IgD-negative memory B cell (primary cell): ENCODE measurements at regions not wholly inside any gene's neighbourhood (a gene's known extent, or its start where the extent isn't known, plus 50 kb on each side); places are given as distances from the start of the nearest gene placed in this dataset.

ENCODE experiments used
- H3K27ac Mint-ChIP-seq, 3 donors: one replicate each; pipeline ENCODE4 v1.8.0; 2020 to 2022; ENCODE audit warnings: mild to moderate bottlenecking in 3 of 3, mixed read lengths in 3 of 3, moderate library complexity in 1 of 3
- H3K27me3 Mint-ChIP-seq: one replicate; pipeline ENCODE4 v1.8.0; 2021; ENCODE audit warnings: mixed read lengths
- H3K36me3 Mint-ChIP-seq: one replicate; pipeline ENCODE4 v1.8.0; 2020; ENCODE audit warnings: mild to moderate bottlenecking, mixed read lengths
- H3K4me1 Mint-ChIP-seq, 3 donors: one replicate each; pipeline ENCODE4 v1.8.0; 2020 to 2022; ENCODE audit warnings: mixed read lengths in 3 of 3, mild to moderate bottlenecking in 1 of 3
- H3K4me3 Mint-ChIP-seq, 4 donors: one replicate each; pipeline ENCODE4 v1.8.0; 2020 to 2022; ENCODE audit warnings: mild to moderate bottlenecking in 4 of 4, mixed read lengths in 4 of 4, moderate library complexity in 3 of 4
- H3K9me3 Mint-ChIP-seq, 3 donors: one replicate each; pipeline ENCODE4 v1.8.0; 2020 to 2021; ENCODE audit warnings: mixed read lengths in 3 of 3, mild to moderate bottlenecking in 1 of 3

DNA sequence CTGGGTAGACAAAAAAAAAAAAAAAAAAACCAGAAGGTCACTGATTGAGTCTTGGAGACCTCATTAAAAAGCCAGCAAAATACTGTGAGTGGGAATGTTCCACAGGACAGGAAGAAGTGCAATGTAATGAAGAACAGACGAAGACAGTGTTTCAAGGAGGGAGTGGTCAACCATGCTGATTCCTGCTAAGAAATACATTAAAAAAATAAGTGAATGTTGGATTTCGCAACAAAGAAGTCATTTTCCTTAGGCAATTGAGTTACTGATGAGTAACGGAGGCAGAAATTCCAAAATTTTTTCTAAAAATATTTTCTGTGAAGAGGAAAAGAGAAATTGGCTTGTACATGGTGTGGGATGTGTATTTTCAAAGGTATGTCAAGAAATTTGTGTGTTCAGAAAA is 94.3 kb upstream of the FAM47B start:
- no peak overlapping the region for H3K4me3 Mint-ChIP-seq
- no peaks in the 10 kb centered on the region for H3K27me3 Mint-ChIP-seq
- no peaks in the 10 kb centered on the region for H3K4me1 Mint-ChIP-seq
- H3K27ac Mint-ChIP-seq = no peak overlapping the region
- H3K36me3 Mint-ChIP-seq = no peaks in the 10 kb centered on the region
- peaks cover 0 to 9% (median 3%) of the 10 kb centered on the region in 3 donors for H3K9me3 Mint-ChIP-seq

DNA sequence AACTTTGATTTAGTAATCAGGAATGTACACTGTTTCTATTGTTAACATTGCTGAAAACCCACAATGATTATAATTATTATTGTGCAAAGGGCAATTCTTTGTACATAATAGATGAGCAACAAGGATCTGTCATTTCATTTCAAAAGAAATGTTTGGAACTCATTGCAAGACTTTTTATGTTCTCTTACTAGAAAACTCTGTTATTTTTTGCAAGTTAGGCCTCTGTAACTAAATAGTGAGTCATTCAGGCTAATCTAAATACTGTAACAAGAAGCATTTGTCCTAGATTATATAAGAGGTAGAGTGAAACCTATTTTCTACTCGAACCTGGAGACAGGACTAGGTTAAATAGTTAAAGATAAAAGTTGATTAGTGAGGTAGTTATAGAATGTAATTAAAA is 93.2 kb upstream of the FAM47B start:
- Mint-ChIP-seq H3K36me3 (no peaks in the 10 kb centered on the region), H3K4me1 (no peaks in the 10 kb centered on the region), H3K4me3 (no peak overlapping the region)

DNA sequence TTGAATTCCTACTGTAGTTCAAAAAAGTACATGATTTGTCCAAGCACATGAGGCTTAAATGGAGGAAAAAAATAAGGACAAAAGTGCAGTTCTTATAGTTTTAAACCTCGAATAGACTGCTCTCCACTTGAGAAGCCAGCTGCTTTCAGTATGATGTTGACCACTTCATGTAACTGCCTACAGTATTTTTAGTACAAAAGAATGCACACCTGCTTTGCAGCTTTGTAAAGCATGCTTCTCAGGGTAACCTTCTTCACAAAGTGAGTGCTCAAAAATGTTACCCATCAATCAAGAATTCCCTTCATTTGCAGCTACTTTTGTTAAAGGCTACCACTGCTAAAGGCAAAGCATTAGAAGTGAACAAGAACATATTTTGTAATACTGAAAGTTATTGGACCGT is 83.4 kb upstream of the FAM47B start:
- Mint-ChIP-seq H3K4me1 (no peaks in the 10 kb centered on the region), H3K4me3 (no peak overlapping the region), H3K27me3 (no peaks in the 10 kb centered on the region), H3K9me3 (peaks cover 0 to 5% (median 1%) of the 10 kb centered on the region in 3 donors), H3K36me3 (no peaks in the 10 kb centered on the region), H3K27ac (no peak overlapping the region)

More for the DNA sequence above, 93.2 kb upstream of the FAM47B start:
- no peaks in the 10 kb centered on the region for H3K27me3 Mint-ChIP-seq
- H3K27ac Mint-ChIP-seq = no peak overlapping the region
- H3K9me3 Mint-ChIP-seq = peaks cover 0 to 9% (median 3%) of the 10 kb centered on the region in 3 donors

DNA sequence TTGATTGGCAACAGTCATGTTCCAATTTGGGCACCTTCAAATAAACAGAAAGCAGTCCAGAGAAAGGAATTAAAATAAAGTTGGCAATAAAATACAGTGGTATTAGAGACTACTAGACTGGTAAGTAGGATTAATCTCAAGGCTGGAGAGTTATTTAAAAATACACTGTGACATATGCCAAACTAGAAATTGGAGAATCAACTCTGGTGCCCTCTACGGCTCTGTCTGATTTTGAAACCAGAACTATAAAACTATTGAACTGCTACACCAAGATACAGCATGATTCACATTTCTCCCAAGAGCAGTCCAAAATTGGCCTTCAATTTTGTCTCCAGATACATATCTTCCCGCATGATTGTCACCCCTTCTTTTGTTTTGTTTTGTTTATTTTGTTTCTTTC is 78.7 kb upstream of the FAM47B start:
- Mint-ChIP-seq H3K9me3 (peaks cover 0 to 2% (median 0%) of the 10 kb centered on the region in 3 donors), H3K27me3 (no peaks in the 10 kb centered on the region), H3K36me3 (no peaks in the 10 kb centered on the region), H3K27ac (no peak overlapping the region), H3K4me3 (no peak overlapping the region), H3K4me1 (no peaks in the 10 kb centered on the region)

DNA sequence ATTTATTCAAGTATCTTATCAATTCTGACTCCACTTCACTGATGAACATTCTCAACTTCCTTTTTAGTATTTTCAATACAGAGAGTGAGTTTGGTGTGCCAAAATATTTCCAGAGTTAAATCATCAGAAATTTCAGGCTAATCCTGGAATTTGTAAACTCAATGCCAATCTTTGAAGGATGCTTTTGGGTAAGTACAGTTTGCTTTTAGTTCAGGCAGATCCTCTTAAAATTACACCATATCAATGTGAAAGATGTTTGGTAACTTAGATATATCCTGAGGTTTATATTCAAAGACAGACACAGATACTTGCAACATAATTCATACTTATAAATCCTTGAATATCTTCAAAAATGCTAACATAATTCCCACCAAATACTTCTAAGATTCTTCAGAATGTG is 76.0 kb upstream of the FAM47B start:
- Mint-ChIP-seq H3K4me1 (no peaks in the 10 kb centered on the region), H3K9me3 (peaks cover 0 to 12% (median 8%) of the 10 kb centered on the region in 3 donors), H3K36me3 (no peaks in the 10 kb centered on the region), H3K4me3 (no peak overlapping the region), H3K27ac (no peak overlapping the region), H3K27me3 (no peaks in the 10 kb centered on the region)

DNA sequence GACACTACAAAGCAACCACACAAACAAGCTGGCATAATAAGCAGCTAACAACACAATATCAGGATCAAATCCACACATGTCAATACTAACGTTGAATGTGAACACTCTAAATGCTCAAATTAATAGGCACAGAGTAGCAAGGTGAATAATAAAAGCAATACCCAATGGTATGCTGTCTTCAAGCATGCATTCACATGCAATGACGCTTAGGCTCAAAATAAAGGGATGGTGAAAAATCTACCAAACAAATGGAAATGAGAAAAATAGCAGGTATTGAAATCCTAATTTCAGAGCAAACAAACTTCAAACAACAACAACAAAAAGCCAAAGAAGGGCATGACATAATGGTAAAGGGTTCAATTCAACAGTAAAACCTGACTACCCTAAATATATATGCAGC is 74.0 kb upstream of the FAM47B start:
- Mint-ChIP-seq H3K4me1 (no peaks in the 10 kb centered on the region), H3K9me3 (peaks cover 0 to 15% (median 12%) of the 10 kb centered on the region in 3 donors), H3K36me3 (peaks cover 2% of the 10 kb centered on the region), H3K27me3 (no peaks in the 10 kb centered on the region), H3K27ac (no peak overlapping the region), H3K4me3 (no peak overlapping the region)

DNA sequence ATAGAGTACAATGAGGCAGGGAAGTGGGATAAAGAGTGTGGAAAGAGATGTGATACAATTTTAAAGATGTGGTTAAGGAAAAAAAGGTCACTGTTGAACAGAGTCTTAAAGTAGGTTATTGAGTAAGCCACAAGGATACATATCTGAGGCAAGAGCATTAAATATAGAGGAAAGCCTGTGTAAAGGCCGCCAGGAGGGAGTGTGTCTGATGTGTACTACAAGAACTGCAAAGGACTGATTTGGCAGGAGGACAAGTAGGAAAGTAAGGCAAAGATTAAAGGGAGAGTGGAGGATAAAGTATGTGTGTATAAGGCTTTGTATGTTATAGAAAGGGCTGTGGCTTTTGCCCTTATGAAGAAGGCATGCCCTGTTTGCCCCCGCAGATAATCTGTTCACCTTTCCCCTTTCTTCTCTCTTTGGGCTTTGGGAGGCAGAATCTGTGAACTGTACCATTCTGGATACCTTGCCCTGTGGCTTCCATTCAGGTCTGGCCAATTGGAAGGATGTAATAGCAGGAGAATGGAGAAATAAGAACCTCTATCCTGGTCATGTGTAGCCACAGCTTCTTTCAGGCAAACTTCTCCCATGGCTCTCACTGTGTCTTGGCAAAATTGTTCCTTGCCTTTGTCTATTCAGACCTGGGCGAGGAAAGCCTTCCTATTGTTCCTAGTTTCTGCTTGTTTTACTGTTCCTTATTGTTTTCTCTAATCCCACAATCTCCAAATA is 68.9 kb upstream of the FAM47B start:
- Mint-ChIP-seq H3K27ac (no peak overlapping the region), H3K36me3 (peaks cover 2% of the 10 kb centered on the region), H3K27me3 (no peaks in the 10 kb centered on the region)

DNA sequence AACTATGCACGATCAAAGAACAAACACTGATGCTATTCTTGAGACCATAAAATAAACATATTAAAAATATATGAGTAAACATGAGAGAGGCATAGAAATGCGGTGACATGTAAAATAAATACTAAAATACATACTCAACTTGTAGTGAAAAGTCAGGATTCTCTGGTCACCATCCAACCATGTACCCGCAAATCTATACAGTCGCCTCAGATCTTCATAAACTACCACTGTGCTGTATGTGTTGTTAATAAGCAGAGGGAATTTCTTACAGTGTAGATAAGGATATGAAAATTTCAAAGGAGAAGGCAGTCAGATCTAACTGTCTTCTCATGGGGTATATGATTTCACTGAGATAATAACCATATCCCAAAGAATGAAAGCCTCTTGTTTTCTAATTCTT is 67.8 kb upstream of the FAM47B start:
- Mint-ChIP-seq H3K4me1 (no peaks in the 10 kb centered on the region), H3K36me3 (peaks cover 2% of the 10 kb centered on the region), H3K9me3 (peaks cover 0 to 14% (median 12%) of the 10 kb centered on the region in 3 donors), H3K4me3 (no peak overlapping the region), H3K27ac (no peak overlapping the region), H3K27me3 (no peaks in the 10 kb centered on the region)

More for the DNA sequence above, 68.9 kb upstream of the FAM47B start:
- Mint-ChIP-seq H3K4me3 (no peak overlapping the region), H3K9me3 (peaks cover 0 to 20% (median 12%) of the 10 kb centered on the region in 3 donors), H3K4me1 (no peaks in the 10 kb centered on the region)

DNA sequence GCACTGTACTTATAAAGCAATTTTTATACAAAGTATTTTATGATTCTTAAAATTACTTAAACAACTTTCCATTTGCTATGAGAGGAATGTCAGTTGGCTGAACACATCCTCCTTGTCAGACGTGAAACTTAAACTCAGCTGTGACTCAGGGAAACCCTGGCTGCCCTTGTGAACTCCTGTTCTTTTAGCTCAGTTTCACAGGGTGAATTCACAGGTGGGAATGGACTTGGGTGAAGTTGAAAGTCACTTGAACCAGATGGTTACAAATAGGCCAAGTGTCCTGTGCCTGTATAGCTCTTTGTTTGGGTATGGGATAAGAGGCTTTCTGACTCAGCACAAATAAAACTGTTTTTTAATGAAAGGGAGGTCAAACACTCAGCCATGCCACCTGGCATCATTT is 67.4 kb upstream of the FAM47B start:
- Mint-ChIP-seq H3K27me3 (no peaks in the 10 kb centered on the region), H3K36me3 (peaks cover 2% of the 10 kb centered on the region), H3K27ac (no peak overlapping the region), H3K4me1 (no peaks in the 10 kb centered on the region), H3K4me3 (no peak overlapping the region), H3K9me3 (peaks cover 0 to 12% (median 11%) of the 10 kb centered on the region in 3 donors)

DNA sequence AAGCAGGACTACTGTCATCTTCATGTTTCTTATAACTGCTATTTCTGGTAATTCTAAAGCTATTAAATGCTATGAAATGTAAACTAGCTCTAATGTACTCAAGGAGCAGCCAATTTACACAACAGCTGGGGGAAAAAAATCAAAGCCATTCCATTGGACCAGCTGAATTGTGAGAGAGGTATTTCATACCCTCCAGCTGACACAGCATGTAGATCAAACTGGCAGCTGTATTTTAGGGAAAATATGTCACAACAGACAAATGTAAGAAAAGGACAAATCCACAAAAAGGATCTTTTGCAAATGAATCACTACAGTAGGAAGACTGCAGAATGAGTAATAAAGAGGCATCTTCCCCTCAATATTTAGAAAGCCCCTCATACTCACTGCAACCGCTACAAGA is 65.2 kb upstream of the FAM47B start:
- H3K27ac Mint-ChIP-seq = no peak overlapping the region

DNA sequence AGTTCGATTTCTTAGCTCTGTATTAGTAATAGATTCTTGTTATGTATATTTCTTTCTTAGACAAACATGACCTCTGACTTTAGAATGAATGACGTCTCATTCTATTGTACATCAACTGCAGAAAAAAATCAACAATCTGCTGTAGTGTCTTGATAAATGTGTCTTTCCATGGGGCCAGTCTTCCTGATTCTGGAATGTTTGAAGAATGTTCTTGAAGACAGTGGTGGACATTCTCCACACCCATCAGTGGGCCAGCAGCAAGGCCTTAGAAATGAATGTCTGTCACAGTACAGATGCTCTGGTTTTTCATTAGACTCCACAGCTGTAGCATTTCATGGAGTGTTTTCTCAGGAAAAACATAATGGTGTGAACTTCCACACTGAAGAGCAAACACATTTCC is 63.2 kb upstream of the FAM47B start:
- H3K9me3 Mint-ChIP-seq = peaks cover 0 to 5% (median 1%) of the 10 kb centered on the region in 3 donors
- H3K27ac Mint-ChIP-seq = no peak overlapping the region
- H3K36me3 Mint-ChIP-seq = peaks cover 2% of the 10 kb centered on the region
- H3K27me3 Mint-ChIP-seq = no peaks in the 10 kb centered on the region
- H3K4me1 Mint-ChIP-seq = no peaks in the 10 kb centered on the region
- H3K4me3 Mint-ChIP-seq = peak overlapping the region in 1 of 4 donors; percentile 4

More for the DNA sequence above, 65.2 kb upstream of the FAM47B start:
- H3K4me1 Mint-ChIP-seq = no peaks in the 10 kb centered on the region
- H3K4me3 Mint-ChIP-seq = no peak overlapping the region
- peaks cover 4% of the 10 kb centered on the region for H3K36me3 Mint-ChIP-seq
- no peaks in the 10 kb centered on the region for H3K27me3 Mint-ChIP-seq
- peaks cover under 1 to 8% (median 1%) of the 10 kb centered on the region in 3 donors for H3K9me3 Mint-ChIP-seq

DNA sequence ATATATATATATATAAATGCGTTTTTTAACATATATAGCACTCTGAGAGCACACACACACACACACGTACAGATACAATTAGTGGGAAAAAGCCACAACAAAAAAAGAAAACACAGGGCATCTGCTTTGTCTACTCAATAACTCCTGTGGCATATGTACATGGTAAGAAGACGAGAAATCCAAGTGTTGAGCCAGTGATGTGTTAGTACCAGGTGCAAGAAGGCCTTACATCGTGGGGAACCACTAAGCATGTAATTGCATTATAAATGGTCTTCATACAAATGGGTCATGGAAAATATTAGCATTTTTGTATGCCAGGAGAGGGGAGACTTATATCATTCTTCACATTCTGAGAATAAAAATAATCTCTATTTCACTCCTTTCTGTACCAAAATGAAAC is 62.7 kb upstream of the FAM47B start:
- Mint-ChIP-seq H3K36me3 (peaks cover 2% of the 10 kb centered on the region), H3K4me3 (no peak overlapping the region), H3K4me1 (no peaks in the 10 kb centered on the region), H3K27ac (no peak overlapping the region), H3K9me3 (peaks cover 0 to 5% (median 1%) of the 10 kb centered on the region in 3 donors), H3K27me3 (no peaks in the 10 kb centered on the region)

DNA sequence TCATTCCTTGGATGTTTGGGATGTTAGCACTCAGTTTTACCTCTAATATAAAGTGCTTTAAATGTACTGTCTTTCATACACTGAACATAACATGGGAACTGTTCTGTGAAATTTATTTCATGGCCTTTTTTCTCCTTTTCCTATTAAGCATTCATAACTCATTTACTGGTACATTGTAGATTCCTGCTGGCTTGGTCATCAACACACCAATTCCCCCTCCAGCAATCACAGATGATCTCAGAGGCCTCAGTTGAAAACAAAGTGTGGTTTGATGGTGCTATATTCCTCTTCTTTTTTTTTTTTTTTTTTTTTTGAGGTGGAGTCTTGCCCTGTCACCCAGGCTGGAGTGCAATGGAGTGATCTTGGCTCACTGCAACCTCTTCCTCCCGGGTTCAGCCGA is 61.9 kb upstream of the FAM47B start:
- Mint-ChIP-seq H3K4me1 (no peaks in the 10 kb centered on the region), H3K9me3 (peaks cover 0 to 5% (median 1%) of the 10 kb centered on the region in 3 donors), H3K36me3 (peaks cover 2% of the 10 kb centered on the region), H3K27ac (no peak overlapping the region), H3K27me3 (no peaks in the 10 kb centered on the region), H3K4me3 (no peak overlapping the region)

DNA sequence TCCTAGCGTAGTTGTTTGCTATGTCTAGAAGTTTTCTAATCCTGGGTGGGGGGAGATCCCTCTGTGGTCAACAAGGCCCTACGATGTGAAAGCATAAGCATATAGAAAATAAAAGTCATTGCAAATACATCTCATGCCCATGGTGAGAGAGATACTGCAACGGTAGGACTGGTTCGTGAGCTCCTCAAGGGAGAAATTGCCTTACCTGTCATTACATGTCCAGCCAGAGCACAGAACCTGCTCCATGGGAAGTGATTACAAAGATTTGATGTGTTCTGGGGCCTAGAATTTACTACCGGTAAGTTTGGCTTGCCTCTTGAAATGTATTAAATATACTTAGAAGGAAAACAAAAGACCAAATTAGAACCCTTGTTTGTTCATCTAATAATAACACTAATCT is 60.9 kb upstream of the FAM47B start:
- Mint-ChIP-seq H3K27ac (no peak overlapping the region), H3K4me3 (no peak overlapping the region), H3K9me3 (peaks cover 0 to 5% (median 1%) of the 10 kb centered on the region in 3 donors), H3K4me1 (no peaks in the 10 kb centered on the region), H3K36me3 (peaks cover 2% of the 10 kb centered on the region), H3K27me3 (no peaks in the 10 kb centered on the region)

DNA sequence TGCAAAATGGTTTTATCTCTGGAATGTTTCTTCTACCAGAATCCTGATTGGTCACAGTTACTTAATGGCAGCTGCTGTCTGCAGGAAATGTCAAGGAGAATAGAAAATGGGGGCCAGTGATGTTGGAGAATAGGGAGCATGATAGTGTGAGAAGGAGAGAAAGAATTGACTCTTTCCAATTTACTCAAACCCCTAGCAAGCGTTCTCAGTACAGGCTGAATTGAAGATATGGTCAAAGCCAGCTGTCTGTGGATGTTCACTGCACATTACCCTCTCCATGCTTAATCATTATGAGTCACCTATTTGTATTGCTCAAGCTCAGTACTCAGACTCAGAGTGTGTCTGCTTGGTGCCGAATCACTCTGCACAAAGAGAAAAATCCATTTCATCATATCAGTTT is 57.8 kb upstream of the FAM47B start:
- H3K9me3 Mint-ChIP-seq = peaks cover 0 to 3% (median 1%) of the 10 kb centered on the region in 3 donors
- peaks cover 2% of the 10 kb centered on the region for H3K36me3 Mint-ChIP-seq

DNA sequence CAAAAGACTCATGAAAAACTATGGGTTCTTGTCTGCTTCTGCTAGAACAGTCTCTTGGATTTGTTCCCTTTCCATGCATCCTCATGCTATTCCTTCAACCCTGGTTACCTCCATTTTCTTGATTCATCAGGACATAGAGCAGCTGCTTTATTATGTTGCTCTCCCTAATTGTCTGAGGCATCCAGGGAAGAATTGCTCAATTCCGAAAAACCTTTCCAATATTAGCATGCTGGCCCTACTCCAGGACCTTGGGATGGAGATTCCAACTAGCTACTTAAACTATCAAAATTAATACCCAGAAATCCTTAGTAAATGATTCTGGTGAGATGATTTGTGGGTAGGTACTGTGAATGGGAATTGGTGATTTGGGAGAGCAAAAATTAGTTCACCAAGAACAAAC is 56.6 kb upstream of the FAM47B start:
- Mint-ChIP-seq H3K4me3 (no peak overlapping the region), H3K9me3 (peaks cover 0 to 3% (median 0%) of the 10 kb centered on the region in 3 donors), H3K36me3 (peaks cover 2% of the 10 kb centered on the region), H3K27ac (no peak overlapping the region), H3K27me3 (no peaks in the 10 kb centered on the region), H3K4me1 (no peaks in the 10 kb centered on the region)

More for the DNA sequence above, 57.8 kb upstream of the FAM47B start:
- Mint-ChIP-seq H3K4me3 (no peak overlapping the region), H3K27me3 (no peaks in the 10 kb centered on the region), H3K4me1 (no peaks in the 10 kb centered on the region), H3K27ac (no peak overlapping the region)
